HT-29 (cell line): ENCODE measurements at regions not wholly inside any gene's neighbourhood (a gene's known extent, or its start where the extent isn't known, plus 50 kb on each side); places are given as distances from the start of the nearest gene placed in this dataset.
"Not testable (repeated sequence)": the region's sequence is repeated elsewhere in the genome, so short reads cannot be mapped to it uniquely, and the experiment has no call there.

Experiments
- DNase-seq: peaks from one replicate; pipeline ENCODE4 v3.0.0-alpha.2; 2015; ENCODE audit warnings: low spot score

DNA sequence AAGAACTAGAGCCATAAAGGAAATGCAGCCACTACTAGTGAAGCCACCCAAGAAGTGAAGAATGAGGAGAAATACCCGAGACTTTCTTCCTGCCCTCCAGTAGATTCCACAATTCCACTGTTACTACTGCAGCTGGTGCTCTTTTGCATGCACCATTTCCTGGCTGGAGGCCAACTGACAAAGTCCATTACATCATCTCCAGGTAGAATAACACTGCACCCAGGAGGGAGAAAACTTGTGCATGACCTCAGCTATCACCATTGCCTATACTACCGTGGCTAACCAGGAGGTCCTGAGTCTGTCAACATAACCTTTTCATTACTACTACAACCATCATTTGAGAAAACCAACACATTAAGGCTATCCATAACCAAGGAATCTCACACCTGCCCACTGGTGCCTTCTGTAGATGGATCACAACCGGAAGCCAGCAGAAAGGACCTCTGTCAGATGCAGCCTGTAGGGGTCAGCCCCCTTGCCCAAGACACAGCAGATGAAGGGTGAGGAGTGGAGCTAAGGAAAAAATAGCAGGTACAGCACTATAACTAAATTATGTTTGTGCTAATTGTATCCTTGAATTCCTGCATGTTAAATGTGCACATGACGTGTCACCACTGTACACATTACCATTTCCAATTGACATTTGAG lies 200.8 kb upstream of the C2CD4B start:
- peak; percentile 26 for DNase-seq

DNA sequence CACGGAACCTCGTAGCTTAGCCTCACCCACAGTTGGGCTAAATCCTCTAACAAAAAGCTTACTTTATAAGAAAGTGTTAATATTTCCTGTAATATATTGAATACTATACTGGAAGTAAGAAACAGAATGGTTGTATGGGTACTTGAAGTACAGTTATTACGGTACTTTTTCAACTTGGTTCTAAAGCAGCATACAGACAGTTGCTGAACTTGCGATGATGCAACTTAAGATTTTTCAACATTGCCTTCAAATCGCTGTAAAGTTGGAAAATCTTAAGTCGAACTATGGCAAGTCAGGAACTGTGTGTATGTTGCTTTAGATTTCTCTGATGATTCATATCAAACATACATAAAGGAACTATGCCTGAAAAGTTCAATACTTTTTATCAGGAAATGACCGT lies 204.4 kb upstream of the C2CD4B start:
- no peak for DNase-seq

DNA sequence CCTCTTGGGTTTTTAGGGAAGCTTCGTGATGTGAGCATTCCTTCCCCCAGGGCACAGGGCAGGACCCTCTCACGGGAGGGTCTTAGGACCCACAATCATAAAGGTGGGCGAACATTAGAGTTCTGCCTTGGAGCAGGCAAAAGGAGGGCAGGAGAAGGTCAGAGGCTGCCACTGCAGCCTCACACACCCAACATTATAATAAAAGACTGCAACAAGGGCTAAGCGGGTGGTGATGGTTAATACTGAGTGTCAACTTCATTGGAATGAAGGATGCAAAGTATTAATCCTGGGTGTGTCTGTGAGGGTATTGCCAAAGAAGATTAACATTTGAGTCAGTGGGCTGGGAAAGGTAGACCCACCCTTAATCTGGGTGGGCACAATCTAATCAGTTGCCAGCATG lies 206.6 kb upstream of the C2CD4B start:
- not testable (repeated sequence) for DNase-seq

DNA sequence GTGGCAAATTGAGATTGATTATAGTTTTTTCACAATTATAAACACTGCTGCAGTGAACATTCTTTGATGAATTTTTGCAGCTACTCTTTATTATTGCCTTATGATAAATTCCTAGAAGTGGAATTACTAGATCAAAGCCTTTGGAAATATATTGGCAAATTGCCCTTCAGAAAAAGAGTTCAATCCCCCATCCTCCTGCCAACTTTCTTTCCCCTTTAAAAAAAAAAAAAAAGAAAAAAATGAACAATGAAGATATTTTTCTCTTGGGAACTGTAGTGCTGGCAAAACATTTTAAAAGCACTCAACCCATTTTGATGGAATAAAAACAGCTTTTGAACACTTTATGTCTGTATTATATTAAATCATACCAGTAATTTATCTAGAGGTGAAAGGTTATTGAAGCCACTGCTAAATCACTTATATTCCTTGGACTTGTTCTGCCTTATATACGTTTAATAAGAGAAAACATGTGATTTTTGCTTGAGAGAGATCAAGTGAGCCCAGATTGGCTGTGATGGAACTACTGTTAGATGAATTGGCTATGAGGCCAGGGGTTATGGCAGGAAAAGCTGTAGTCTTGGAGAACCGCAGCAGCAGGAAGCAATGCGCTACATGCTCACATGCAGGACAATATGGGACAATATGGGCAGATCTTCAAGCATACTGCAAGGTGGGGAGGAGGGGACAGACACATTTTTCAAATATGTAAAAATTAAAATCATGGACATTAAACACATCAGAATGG lies 212.8 kb upstream of the C2CD4B start:
- no peak for DNase-seq

DNA sequence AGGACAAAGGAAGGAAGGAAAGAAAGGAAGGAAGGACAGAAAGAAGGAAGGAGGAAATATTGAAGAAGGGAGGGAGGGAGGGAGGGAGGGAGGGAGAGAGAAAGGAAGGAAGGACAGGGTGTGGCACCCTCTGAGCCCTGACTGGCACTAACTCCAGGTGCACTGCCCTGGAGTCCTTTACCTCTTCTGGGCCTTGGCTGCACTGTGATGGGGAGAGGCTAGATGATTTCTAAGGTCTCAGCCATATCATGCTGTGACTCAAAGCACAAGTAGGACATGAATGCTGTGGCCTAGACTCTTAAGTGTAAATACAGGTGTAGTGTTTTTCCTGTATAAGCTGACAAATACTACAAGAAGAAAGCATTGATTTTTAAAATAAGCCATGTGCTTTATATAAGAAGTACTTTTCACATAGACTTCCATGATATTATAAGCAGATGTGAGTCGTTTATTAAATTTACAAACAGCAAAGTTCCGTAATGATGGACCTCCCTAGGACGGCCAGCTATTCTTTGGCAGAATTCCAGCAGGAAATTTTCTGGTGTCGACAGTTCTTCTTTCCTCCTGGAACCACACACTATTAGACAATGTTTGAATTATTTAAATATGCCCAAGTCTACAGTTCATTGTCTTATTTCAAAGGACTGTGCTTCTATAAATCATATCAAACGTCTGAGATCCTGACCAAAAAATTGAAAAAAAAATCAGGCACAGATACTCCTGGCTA lies 213.8 kb upstream of the C2CD4B start:
- no peak for DNase-seq

DNA sequence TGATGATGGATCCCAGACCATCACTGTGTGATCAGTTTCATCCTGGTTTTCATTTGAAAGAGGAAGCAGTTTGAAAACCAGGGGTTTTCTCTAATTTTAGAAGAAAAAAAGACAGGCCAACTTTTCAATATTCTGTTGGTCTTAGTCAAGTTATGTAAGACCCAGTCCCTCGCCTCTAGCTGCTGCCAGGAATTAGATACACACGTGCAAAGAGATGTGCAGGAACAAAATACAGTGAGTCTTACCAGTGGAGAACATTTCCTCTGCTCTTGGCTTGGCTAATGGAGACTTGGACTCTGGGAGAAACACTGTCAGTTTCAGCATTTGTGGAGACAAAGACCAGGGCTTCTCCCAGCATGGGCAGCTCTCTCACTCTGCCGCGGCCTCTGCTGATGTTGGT lies 214.9 kb upstream of the C2CD4B start:
- DNase-seq = no peak

DNA sequence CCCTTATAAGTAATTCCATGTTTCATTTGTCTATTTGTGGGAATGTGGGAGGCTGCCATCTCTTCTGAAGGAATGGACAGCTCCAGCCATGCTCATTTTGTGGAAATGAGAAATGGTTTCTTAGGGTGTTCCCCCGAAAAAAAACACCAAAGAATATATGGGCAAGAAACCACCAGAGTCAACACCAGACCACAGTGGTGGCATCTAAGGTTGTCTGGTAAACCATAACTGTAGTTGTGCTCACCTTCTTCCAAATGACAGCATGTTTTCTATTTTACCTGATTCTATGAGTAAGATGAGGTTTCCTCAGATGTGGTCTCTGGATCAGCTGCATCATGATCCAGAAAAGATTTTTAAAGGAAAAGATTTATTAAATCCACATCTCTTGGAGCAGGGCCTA lies 217.0 kb upstream of the C2CD4B start:
- DNase-seq = no peak

DNA sequence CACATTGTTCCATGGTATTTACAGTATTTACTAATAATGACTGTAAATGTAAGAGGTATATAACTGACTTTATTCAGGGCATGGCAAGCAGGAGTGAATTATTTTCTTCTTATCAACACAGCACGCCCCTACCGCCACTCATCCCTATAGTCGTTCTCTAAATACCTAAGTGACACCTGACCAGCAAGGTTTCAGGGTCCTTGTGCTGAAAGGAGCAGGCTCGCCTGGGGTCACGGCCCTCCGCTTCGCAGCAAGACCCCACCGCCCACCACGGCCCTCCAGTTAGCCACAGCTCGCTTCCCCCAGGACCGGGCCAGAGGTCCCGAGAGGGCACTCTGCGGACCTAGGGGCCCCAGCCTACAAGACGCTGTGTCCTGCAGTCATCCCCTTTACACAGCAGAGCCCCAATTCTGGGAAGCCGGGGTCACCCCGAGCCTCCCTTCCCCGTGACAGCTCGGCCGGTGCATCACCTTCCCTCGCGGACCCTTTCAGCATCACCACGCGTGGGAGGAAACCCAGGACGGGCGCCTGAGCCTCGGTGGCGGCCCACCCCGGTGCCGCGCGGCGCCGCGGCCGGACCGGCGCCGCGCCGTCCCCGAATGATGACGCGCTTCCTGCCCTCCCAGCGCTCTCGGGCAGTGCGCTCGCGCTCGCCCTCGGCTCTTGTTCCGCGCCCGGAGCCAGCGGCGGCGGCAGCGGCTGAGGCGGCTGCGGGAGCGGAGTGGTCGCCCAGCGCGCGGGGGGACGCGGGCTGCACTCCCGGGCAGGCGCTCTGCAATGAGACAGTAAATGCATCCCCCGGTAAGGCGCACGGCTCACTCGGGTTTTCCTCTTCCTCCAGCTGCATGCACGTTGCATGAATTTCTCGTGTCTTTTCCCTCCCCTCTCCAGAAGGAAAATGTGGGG lies 225.1 kb upstream of the C2CD4B start, which contains the start of gene TLN2:
TLN2 (plus strand) TSS at position 666 of the 906 bp plus-strand sequence.
- peak; percentile 81 for DNase-seq

DNA sequence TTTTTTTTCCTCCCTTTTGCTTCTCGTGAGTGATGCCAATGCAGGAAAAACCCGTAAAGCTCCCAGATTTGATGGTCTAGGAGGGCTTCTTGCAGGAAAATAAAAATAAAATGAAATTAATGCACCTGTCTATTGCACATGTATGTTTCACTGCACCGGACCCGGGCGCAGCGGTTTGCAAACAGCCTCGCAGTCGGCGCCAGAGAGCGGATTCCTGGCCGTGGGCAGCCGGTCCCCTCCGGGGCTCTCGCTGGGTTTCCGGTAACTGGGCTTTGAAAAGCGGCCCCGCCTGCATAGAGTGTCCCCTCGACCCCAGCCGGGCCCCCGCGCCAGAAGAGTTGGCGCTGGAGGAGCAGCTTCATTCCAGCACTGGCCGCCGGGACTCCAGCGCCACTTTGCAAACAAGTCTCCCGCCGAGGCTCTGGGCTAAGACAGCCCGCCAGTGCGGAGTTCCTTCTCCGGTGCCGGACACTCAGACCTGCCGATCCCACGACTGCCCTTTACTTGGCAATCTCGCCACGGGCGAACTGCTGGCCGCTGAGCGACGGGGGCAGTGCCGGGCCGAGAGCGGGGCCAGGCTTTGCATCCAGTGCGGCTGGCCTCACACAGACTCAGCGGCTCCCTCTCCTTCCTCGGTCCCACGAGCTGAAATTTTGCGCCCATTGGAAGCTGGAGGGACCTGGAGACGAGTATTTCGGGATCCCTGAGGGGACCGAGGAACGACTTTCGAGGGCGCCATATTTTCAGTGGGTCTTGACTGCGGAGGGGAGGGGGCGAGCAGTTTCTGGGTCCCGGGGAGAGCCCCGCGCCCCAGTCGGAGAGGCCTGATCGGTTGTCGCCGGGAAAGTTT lies 225.9 kb upstream of the C2CD4B start:
- peak; percentile 59 for DNase-seq

DNA sequence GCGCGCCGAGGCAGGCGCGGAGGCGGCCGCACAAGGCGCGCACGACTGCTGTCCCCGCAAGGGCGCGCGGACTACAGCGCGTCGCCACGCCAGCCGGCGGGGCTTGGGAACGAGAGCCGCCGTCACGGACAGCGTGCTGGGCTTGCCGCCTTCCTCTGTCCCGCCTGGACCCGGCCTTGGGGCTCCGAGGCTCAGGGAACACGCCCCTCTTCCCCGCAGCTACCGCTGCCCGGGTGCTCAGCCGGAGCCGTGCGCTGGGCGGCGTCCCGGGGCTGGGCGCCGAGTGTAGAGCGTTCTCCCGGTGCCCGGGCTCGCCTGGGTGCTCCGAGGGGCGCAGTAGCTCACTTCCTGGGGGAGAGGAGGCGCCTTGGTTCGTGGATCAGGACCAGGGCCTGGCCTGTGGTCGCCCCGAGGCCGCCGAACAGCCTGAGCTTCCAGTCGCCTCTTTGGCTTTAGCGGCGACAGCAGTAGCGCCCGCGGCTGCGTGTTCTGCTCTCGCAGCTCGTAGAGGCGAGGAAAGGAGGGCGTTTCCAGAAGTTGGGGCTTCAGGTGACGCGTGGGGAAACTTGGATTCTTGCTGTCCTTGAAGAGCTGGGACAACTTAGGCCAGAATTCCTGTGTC lies 226.7 kb upstream of the C2CD4B start:
- peak; percentile 14 for DNase-seq

DNA sequence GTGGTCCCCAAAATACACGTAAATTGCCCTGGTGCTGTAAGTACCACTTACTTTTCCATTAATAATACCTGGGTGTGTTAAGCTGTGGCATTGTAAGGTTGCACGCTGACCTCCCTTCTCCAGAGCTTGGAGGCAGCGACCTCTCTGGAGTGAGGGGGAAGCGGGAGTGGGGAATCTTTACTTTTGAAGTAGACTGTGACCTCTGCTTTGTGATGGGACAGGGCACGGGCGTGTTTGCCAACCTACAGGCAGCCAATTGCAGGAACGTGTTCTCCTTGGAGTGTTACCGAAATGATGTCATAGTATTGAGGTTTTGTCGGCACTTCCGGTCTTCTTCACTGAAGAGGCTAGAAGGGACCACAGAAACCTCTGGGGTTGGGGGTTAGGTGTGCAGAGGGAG lies 227.3 kb upstream of the C2CD4B start:
- DNase-seq = no peak

DNA sequence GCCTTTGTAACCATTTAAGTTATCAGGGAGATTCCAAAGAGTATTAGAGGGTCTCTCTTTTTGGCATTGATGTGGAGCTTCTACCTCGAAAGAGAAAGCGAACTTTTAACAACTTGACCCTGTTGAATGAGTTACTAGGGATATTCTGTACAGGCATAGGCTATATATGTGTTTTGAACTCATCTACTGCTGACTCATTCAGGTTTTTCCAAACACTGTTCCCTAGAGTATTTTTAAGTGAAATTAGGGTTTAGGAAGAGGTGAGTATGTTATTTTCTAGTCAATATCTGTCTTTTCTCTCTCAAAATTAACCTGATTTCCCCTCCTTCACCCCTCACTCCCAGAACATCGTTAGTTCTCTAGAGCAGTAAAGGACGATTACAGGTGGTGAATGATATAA lies 228.1 kb upstream of the C2CD4B start:
- no peak for DNase-seq

DNA sequence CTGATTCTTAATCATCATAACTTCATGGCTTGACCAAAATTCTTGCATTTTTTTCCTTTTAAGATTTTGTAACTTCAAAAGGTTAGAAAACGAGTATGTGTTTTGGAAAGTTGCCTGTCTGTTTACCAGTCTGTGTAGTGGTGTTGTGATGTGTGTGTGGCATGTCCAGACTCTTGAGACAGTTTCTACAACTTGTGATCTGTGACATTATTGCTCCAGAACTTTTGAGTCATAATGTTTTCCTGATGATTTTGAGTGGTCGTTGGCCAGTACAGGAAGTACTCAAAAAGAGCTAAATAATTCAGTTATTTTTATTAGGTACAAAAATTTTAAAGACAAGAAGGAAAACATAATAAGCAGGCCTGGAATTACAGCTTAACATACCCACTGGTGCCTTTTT lies 229.0 kb upstream of the C2CD4B start:
- no peak for DNase-seq

DNA sequence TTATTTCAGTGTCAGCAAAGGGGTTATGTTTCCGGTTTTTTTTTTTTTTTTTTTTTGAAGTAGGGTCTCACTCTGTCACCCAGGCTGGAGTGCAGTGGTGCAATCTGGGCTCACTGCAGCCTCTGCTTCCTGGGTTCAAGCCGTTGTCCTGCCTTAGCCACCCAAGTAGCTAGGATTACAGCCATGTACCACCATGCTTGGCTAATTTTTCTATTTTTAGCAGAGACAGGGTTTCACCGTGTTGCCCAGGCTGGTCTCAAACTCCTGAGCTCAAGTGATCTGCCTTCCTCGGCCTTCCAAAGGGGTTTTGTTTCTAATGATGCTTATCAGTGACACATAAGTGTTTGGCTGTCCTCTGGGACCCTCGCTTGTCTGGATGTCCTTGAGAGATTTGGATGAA lies 235.7 kb upstream of the C2CD4B start:
- no peak for DNase-seq

DNA sequence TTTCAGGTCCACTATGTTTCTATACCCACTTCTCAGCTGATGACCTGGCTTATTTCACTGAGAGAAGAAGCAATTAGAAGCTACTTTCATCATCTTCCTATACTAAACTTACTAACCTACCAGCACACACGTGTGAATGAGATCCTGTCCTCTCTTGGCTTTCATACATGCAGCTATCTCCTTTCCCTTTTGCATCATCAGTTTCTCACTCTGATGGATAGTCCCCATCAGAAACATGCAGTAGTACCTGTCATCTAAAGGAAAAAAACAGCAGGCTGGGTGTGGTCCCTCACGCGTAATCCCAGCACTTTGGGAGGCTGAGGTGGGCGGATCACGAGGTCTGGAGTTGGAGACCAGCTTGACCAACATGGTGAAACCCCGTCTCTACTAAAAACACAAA lies 237.6 kb upstream of the C2CD4B start:
- no peak for DNase-seq

DNA sequence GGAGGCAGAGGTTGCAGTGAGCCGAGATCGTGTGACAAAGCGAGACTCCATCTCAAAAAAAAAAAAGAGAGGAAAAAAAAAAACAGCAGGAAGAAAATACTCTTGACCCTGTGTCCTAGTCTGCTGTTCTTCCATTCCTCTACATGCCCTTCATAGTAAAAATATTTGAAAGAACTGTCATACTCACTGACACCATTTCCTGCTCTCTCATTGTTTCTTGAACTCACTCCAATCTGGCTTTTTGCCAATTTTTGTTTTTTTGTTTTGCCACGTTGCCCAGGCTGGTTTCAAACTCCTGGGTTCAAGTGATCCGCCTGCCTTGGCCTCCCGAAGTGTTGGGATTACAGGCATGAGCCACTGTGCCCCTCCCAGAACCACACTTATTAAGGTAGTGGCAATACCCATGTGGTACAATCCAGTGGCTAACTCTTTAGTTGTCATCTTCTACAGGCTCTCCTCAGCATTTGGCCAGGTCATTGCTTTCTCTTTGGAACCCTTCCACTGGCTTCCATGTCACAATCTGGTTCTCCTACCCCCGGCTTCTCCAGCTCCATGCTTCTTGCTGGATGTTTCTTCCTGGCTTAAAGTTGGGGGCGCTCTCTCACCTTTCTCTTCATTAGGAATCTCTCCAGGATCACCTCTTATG lies 238.2 kb upstream of the C2CD4B start:
- DNase-seq = no peak

DNA sequence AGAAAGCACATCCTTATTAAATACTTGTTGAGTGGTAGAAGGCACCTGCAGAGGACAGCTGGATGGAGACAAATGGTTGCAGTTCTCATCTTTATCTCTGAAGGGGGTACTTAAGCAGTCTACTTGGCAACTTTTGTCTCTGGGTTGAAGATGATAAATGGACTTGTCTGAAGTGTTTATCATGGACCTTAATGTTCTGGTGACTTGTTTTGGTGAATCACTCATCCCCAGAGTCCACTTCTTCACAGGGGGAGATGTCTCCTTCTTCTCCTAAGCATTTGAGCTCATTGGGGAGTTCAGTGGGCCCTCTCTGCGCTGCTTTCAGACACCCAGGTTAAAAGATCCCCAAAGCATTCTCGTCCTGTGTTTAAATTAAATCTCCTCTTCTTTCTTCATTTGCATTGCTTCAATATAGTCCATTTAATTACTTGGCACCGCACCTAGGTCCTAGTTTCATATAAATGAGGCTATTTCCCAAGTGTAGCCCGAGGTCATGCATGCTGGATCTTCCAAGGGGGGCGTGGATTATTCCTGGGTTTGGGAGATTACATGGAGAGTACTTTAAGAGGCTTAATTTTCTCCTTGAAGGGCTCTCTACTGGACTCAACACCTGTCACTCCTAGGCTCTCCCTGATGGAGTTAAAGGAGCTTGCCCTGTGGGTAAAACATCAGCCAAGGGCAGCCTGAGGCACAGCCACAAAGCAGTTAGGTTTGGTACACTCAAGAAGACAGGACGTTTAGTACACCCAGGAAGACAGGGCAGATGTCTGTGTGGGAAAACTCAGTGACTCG lies 239.3 kb upstream of the C2CD4B start:
- no peak for DNase-seq

DNA sequence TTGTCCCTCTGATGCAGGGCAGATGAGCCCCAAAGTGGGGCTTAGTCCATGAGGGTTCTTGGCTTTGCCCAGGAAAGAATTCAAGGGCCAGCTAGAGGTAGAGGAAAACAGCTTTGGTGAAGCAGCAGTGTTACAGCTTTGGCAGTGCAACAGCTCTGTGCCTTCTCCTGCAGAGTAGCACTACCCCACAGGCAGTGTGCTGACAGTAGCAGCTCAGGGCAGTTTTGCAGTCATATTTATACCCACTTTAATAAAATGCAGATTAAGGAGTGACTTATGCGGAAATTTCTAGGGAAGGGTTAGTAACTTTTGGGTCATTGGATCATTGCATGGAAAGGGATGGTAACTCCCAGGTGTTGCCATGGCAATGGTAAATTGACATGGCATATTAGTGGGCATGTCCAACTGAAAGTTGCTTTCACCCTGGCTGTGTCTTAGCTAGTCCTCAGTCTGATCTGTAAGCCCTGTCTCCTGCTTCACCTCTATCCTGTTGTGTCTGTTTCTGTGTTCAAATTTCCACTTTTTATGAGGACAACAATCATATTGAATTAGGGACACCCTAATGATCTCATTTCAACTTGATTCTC lies 241.3 kb upstream of the C2CD4B start:
- no peak for DNase-seq

DNA sequence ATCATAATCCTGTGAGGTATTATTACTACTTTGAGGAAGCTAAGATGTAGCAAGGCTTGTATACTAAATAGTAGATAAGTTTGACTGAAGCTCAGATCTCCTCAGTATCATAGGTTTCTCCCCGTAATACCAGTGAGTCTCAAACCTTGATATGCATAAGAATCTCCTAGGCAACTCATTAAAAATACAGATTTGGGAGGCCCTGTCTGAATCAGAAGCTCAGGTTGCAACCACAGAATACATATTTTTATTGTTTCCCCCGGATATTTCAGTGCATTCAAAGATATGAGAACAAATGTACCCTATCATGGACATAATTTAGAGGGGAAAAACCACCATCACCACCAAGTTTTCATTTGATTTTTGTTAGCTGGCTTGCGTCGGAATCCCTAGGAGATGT lies 242.1 kb upstream of the C2CD4B start:
- DNase-seq = no peak
